Liver (tissue), 3 donors: ENCODE measurements at regions not wholly inside any gene's neighbourhood (a gene's known extent, or its start where the extent isn't known, plus 50 kb on each side); places are given as distances from the start of the nearest gene placed in this dataset.

Experiments
- CTCF ChIP-seq: fragments of 150-350 bp; IDR thresholded peaks from 2 replicates; pipeline ENCODE4 v1.5.1; 2017; ENCODE audit warnings: improper control_type of control experiment, low read depth, low read length; ENCODE audit not compliant: missing input control
- RAD21 ChIP-seq, 2 donors: IDR thresholded peaks; 2 replicates each; pipeline ENCODE4 v1.6.1; 2016; ENCODE audit warnings: antibody characterized with exemption in 2 of 2, mild to moderate bottlenecking in 2 of 2
- SP1 ChIP-seq: IDR thresholded peaks from 2 replicates; pipeline ENCODE4 v1.6.1; 2018; ENCODE audit warnings: antibody characterized with exemption, mild to moderate bottlenecking
- TAF1 ChIP-seq: conservative IDR thresholded peaks from 2 replicates; pipeline ENCODE4 v1.6.1; 2016; ENCODE audit warnings: antibody characterized with exemption, mild to moderate bottlenecking
- YY1 ChIP-seq: IDR thresholded peaks from 2 replicates; pipeline ENCODE4 v1.6.1; 2016; ENCODE audit warnings: antibody characterized with exemption, mild to moderate bottlenecking
- donor health status: healthy.
- donor health status: healthy.

GRCh38 chr13:50158385-50159165, 143.3 kb downstream of the KCNRG start:
- TF ChIP-seq RAD21 (IDR thresholded peaks at IDR 0.05) = no peak
- no peak for TF ChIP-seq TAF1
- TF ChIP-seq YY1 = no peak
- TF ChIP-seq CTCF = no peak
- no peak for TF ChIP-seq SP1
